GM18907 (cell line): ENCODE measurements at regions not wholly inside any gene's neighbourhood (a gene's known extent, or its start where the extent isn't known, plus 50 kb on each side); places are given as distances from the start of the nearest gene placed in this dataset.

Source experiments
- ATAC-seq: cut with Tn5 transposase; IDR thresholded peaks from one replicate; pipeline ENCODE4 v1.9.1; 2021; ENCODE audit warnings: mild to moderate bottlenecking, moderate library complexity; ENCODE audit not compliant: unreplicated experiment

DNA sequence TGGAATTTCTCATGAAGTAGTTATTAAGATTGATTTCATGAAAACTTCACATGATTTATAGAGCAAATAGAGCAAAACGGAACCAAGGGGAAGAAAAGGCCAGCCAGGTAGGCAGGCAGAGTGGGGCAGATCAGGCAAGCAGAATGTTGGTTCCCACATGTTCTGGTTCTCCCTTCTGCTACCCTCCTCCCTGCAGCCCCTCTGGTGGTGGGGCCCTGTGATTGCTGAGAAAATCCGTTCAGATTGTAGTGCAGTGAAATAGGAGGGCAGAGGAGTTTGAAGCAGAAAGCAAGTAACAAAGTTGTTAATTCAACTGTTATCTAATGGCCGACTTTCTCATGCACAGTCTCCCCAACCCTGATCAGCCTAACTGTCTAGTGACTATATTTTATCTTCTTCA, 185.3 kb downstream of the MID1IP1 start:
- no peak for ATAC-seq

DNA sequence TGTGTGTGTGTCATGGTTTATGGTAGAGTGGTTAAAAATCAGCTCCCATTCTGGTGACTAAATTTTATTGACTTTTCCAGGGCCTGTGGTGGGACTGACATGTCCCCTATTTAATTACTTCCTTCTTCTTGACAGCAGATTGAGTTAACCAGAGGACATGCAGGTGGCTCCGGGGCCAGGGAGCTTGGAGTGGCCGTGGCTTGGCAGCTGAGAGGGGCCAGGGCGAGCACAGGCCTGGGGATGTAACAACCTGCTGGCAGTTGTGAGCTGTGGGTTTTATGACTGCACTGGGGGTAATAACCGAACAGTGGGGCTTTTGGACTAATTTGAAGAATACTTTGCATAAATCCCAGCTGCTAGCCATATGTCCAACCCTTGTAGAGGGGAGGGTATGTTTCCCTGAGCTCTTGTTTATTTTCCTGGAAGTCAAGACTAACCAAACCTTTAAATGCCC, 186.0 kb downstream of the MID1IP1 start:
- ATAC-seq, result no peak

GRCh38 chrX:38988301-38988700, 187.0 kb downstream of the MID1IP1 start:
- ATAC-seq, result no peak

DNA sequence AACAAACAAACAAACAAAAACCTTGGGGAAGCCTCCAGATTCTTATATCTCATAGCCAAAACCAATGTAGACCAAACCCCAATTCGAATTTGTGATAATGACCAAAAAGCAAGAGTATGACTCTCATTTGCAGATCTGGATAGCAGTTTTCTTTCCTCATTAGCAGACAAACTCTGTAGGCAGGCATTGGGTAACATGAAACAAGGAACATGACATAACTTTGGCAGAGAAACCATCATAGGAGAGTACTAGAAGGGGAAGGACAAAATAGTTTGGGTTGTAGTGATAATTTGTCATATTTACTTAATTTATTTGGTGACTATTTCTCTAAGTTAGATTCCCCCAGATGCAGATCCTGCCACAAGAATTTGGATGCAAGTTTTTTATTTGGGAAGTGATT, 187.8 kb downstream of the MID1IP1 start:
- no peak for ATAC-seq

DNA sequence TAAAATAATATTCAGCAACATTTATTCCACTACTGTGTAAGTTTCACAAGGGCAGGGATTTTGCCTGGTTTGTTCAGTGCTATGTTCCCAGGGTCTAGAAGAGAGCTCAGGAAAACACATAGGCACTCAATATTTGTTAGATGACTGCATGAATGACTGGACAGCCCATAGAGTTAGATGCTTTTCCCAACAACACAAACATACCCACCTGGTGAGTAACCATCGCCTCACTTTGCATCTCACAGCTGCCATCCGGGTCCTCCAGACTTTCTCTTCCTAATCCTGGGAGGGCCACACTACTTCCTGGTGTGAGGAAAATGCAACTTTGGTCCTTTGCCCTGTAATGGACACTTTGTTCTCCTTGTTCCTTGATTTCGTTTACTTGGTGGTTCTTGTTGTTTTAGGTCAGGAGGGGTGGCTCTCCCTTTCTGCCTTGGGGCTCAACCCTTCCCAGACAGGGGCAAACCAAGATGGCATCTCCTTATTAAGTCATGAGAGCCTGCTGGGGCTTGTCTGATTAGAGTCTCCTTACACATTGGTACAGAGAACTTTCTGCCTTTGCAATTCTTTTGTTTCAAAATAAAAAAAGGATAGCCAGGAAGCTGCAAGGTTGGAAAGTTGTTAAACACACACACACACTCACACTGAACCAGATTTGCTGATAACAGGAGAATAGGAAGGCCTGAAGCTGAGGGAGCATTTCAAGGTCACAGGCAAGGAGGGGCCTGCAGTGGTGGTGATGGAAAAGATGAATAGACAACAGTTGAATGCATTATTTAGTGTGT, 190.6 kb downstream of the MID1IP1 start:
- ATAC-seq, result no peak

DNA sequence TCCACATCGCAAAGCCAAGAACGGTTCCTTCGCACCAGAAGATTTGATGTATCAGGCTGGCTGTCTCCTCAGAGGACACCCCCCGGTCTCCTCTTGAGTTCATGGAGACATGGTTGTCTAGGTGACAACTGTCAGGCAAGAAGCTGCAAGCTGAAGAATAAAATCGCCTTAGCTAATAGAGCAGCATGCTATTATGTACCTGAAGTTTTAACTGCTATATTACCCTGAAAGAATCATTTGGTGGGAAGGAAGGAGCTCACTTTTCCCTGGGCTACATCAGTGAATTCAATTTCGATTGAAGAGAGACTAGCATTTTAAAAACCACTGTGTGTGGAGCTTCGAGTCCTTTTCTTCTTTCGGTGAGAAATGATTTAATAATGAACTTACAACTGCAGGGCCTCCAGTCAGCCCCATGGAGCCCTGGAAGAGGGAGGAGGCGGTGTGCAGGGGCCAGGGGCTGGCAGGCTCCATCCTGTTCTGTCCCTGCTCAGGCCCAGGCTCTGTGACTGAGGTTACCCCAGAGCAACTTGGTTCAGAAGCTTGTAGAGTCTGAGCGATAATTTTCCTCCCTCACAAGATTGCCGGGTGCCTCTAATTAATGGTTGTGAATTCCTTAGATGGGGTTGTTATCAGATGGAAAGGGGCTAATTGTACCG, 191.3 kb downstream of the MID1IP1 start:
- ATAC-seq, result no peak

DNA sequence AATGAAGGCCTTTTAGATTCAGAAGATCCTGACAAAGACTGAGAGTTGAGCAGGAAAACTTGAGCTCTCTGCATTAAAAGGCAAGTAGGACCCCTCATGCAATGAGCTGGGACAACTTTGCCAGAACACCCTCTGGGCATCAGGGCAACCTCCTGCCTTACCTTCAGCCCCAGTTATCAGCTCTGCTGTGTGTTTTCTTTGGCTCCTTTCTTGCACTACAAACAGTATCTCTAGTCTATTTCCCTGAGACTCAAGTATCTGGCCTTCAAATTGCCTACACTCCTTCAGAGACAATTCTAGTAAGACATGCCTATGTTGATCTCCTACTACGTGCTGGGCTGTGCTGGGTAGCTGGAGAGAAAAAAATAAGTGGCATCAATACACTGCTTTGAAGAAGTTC, 192.2 kb downstream of the MID1IP1 start:
- no peak for ATAC-seq

GRCh38 chrX:38999099-38999498, 197.8 kb downstream of the MID1IP1 start:
- no peak for ATAC-seq

DNA sequence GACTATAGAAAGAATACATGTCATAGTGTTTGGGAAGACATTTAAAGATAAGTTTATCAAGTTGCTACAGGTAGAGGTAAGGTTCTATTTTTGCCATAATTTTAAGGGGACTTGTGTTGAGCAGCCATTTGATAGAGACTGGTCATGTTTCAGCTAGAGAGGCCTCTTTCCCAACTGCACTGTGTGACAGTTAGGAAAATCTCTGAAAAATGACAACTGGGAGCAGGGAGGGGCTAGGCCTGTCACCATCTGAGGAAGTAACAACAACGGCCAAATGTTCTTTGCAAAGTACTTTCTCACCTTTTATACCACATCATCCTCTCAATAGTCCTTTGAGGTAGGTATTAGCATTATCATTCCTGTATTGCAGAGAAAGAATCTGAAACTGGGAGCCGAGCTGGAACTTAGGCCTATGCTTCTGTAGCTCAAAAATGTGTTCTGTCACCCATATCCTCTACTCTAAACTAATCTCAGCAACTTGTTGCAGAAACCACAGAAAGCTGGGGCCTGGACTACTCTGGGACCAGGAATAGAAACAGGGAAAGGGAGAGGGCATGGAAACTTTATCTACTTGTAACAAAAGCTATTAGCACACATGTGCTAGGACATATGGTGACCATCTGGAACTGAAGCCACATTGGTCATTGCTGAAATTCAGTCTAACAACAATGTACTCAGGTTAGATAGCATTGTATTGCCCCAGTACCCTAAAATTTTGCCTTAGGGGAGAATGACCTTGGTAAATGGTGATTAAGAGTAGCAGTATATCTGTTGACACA, 198.9 kb downstream of the MID1IP1 start:
- no peak for ATAC-seq

GRCh38 chrX:39000802-39001201, 199.5 kb downstream of the MID1IP1 start:
- ATAC-seq, result no peak

DNA sequence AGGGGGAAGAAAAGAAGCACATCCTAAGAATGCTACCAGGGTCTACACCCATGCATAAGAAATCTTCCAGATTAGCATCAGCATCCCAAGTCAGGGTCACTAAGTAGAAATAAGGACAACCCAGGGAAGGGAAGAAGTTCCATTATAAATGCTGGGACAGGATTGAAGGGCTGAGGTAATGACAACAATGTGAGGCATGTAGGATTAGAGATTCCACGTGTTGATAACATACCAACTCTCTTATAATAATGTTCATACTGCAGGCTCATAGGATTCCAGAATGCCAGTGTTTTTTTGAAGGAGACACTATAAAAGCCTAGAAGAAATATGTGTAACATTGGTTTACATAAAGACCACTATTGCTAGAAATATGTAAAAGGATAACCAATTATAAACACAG, 201.2 kb downstream of the MID1IP1 start:
- no peak for ATAC-seq

DNA sequence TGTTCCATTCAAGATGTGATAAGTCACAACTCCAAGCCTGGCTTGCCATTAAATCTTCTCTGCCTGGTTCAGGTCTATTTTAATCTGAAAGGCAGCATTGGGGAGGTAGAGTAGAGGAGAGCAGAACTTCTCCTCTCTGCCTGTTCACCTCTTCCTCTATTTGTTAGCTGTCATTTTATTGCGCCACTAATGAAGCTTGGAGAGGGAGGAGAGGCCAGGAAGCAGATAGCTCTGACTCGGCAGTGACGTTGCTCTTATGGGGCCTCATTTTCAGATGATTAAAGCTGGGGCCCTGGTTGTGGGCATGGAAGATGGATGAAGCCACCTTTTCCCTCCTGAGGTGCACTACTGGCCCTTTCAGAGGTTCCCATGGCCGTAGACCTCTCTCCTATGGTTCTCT, 207.3 kb downstream of the MID1IP1 start:
- ATAC-seq, result no peak

GRCh38 chrX:39011454-39012221, 210.4 kb downstream of the MID1IP1 start:
- ATAC-seq, result no peak

GRCh38 chrX:39012621-39013111, 211.4 kb downstream of the MID1IP1 start:
- ATAC-seq, result no peak

DNA sequence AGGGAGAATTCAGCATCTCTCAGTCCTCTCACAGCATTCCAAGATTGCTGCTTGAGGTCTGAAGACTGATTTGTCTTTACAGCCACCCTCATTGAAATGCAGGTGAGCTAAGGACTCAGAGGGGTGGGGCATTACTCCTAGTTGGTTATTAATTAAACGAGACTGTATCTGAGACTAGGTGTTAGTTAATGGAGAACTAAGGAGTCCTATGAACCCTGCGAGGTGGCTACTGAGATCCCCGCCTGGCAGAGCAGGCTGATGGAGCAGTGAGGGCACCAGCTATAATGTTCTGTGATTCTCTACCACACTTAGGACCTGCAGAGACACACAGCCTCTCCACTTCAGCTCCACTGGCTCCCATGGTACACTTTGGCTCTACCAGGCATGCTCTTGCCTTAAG, 215.3 kb downstream of the MID1IP1 start:
- ATAC-seq, result peak; percentile 58

- ATAC-seq, result no peak
Measured at GRCh38 chrX:39017077-39017476, 215.8 kb downstream of the MID1IP1 start.

DNA sequence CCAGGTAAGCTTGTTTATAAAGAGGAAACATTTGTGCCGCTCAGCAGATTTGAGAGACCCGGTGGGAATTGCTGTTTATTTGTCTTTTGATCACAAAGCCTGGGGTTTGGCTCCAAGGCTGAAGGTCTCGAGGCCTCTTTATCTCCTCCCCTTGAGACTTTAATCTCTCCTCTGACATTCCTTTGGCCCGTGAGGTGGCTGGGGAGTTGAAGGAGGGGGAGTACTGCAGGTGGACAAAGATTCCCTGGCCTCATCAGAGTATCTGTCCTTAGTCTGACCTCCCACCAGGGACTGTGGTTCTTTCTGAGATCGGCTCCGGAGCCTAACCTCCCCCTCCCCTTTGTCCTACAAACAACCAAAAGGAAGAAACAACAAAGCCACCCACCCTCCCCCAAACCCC, 216.5 kb downstream of the MID1IP1 start:
- no peak for ATAC-seq

DNA sequence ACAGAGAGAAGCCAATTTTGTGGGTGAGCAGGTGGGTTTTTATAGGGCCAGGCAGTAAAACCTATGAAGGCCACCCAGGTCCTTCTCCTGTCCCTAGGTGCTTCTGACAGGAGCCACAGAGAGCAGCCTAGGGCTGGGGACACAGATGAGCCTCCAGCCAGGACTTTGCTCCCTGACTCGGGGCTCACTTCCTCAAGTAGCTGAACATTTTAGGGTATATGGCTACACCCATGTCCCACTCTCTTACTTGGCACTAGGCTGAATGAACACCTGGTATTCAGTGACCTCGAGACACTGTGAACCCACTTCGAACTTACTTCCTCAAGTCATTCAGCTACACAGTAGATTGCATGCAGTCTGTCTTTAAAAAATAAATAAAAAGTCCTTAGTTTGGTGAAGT, 217.3 kb downstream of the MID1IP1 start:
- ATAC-seq, result no peak

GRCh38 chrX:39019056-39019455, 217.8 kb downstream of the MID1IP1 start:
- no peak for ATAC-seq

GRCh38 chrX:39020051-39020669, 218.9 kb downstream of the MID1IP1 start:
- no peak for ATAC-seq
